ENCODE measurements at regions not wholly inside any gene's neighbourhood (a gene's known extent, or its start where the extent isn't known, plus 50 kb on each side); places are given as distances from the start of the nearest gene placed in this dataset.

- no peak overlapping the region for H3K27ac ChIP-seq
- intact Hi-C loops (cut with DNase I; ENCODE audit: low total_unique reads) = no loop called here
Observed at GRCh38 chr6:21732731-21733130, 139.2 kb downstream of the SOX4 start.

GRCh38 chr6:21733311-21733710 is 139.8 kb downstream of the SOX4 start:
- Histone ChIP-seq H3K36me3 (no peaks in the 10 kb centered on the region), H3K4me1 (peaks cover 0 to 3% (median 0%) of the 10 kb centered on the region in 6 donors), H3K27ac (no peak overlapping the region), H3K27me3 (replicated peaks in 1 of 7) (no peaks in the 10 kb centered on the region), H3K4me3 (no peak overlapping the region), H3K9me3 (no peaks in the 10 kb centered on the region)
- no peak for TF ChIP-seq POLR2A (IDR thresholded peaks at IDR 0.05)
- no peak for TF ChIP-seq POLR2AphosphoS5 (IDR thresholded peaks at IDR 0.05)
- TF ChIP-seq CTCF (IDR thresholded peaks at IDR 0.05 in 8 of 11, conservative IDR thresholded peaks at IDR 0.05 in 3 of 11) = no peak
- intact Hi-C loops (cut with DNase I; ENCODE audit: low total_unique reads) = no loop called here
- 76 to 83% (median 77%) methylated on average over 1 of the region's 1 CpG for WGBS, 5 donors
- no peak for DNase-seq

More at GRCh38 chr6:21732731-21733130, 139.2 kb downstream of the SOX4 start:
- peaks cover 0 to 3% (median 0%) of the 10 kb centered on the region in 6 donors for H3K4me1 ChIP-seq
- 90 to 100% (median 97%) methylated on average over 2 of the region's 2 CpGs for WGBS, 5 donors
- no peaks in the 10 kb centered on the region for H3K36me3 ChIP-seq
- no peaks in the 10 kb centered on the region for H3K27me3 ChIP-seq (replicated peaks in 1 of 7)
- no peak for DNase-seq
- no peak overlapping the region for H3K4me3 ChIP-seq
- TF ChIP-seq CTCF (IDR thresholded peaks at IDR 0.05 in 8 of 11, conservative IDR thresholded peaks at IDR 0.05 in 3 of 11) = no peak
- no peak for TF ChIP-seq POLR2AphosphoS5 (IDR thresholded peaks at IDR 0.05)
- no peak for TF ChIP-seq POLR2A (IDR thresholded peaks at IDR 0.05)
- H3K9me3 ChIP-seq = no peaks in the 10 kb centered on the region

- no peak for DNase-seq
- no peak for TF ChIP-seq POLR2AphosphoS5 (IDR thresholded peaks at IDR 0.05)
- no peak for TF ChIP-seq POLR2A (IDR thresholded peaks at IDR 0.05)
- TF ChIP-seq CTCF (IDR thresholded peaks at IDR 0.05 in 8 of 11, conservative IDR thresholded peaks at IDR 0.05 in 3 of 11) = no peak
- peaks cover 0 to 1% (median 0%) of the 10 kb centered on the region in 6 donors for H3K4me1 ChIP-seq
- H3K27me3 ChIP-seq (replicated peaks in 1 of 7) = no peaks in the 10 kb centered on the region
- H3K9me3 ChIP-seq = no peaks in the 10 kb centered on the region
- H3K4me3 ChIP-seq = no peak overlapping the region
- H3K36me3 ChIP-seq = no peaks in the 10 kb centered on the region
- intact Hi-C loops (cut with DNase I; ENCODE audit: low total_unique reads) = no loop called here
- H3K27ac ChIP-seq = no peak overlapping the region
- 65 to 85% (median 82%) methylated on average over 3 of the region's 3 CpGs for WGBS, 5 donors
Observed at GRCh38 chr6:21734204-21734603, 140.7 kb downstream of the SOX4 start.

GRCh38 chr6:21738180-21739094 is 144.9 kb downstream of the SOX4 start:
- H3K4me3 ChIP-seq = no peak overlapping the region
- no peaks in the 10 kb centered on the region for H3K36me3 ChIP-seq
- H3K9me3 ChIP-seq = no peaks in the 10 kb centered on the region
- DNase-seq = no peak
- no peak overlapping the region for H3K27ac ChIP-seq
- H3K27me3 ChIP-seq (replicated peaks in 1 of 7) = no peaks in the 10 kb centered on the region
- intact Hi-C loops (cut with DNase I; ENCODE audit: low total_unique reads) = no loop called here
- TF ChIP-seq CTCF (IDR thresholded peaks at IDR 0.05 in 8 of 11, conservative IDR thresholded peaks at IDR 0.05 in 3 of 11) = no peak
- TF ChIP-seq POLR2A (IDR thresholded peaks at IDR 0.05) = no peak
- no peak for TF ChIP-seq POLR2AphosphoS5 (IDR thresholded peaks at IDR 0.05)
- 80 to 90% (median 88%) methylated on average over 5 of the region's 5 CpGs for WGBS, 5 donors
- peaks cover 0 to 18% (median 8%) of the 10 kb centered on the region in 6 donors for H3K4me1 ChIP-seq
